Skeletal muscle cell (primary cell): ENCODE measurements at regions not wholly inside any gene's neighbourhood (a gene's known extent, or its start where the extent isn't known, plus 50 kb on each side); places are given as distances from the start of the nearest gene placed in this dataset.
"Not testable (repeated sequence)": the region's sequence is repeated elsewhere in the genome, so short reads cannot be mapped to it uniquely, and the experiment has no call there.

Experiments used
- DNase-seq: peaks from one replicate; pipeline ENCODE4 v3.0.0-alpha.2; 2010; ENCODE audit warnings: low read depth
- H3K4me3 ChIP-seq: 2 replicates; pipeline ENCODE4 v1.5.1; 2011; ENCODE audit warnings: low read depth, mild to moderate bottlenecking, control low read depth, low read length, moderate library complexity

DNA sequence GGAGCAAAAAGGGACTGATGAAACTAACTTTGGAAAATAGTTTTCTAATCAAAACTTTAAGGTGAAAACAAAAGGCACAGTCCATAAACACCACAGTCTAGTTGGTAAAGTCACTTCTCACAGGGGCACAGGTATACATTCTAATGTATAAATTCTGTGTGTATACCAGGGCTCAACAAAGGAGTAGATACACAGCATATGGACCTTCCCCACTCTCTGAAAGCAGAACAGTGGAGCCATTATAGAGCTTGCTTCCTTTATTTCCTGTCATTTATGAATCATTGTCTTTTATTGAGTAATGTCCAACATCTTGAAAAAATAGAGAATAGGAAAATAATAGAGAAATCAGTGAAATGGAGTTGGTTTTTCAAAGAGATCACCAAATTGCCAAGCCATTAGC is 746.5 kb upstream of the CHRM3 start:
- no peak for DNase-seq

DNA sequence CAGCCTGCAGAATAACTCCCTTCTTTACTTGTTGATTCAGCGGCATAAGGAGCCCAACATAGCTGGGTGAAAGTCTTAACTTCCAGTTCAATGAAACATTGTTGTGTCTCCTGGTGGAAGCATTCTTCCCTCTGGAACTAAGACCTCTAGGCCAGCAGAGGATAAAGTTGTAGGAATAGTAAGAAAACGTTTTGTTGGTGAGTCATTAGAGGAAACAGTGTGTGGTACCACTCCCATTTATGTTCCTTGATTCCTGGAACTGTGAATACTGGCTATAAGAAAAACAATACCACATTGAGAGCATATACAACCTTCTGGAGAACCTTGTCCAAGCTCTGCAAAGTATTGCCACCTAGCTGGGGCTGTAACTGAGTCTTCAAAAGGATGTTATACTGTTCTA is 737.4 kb upstream of the ZP4 start:
- no peak for DNase-seq
- no peak overlapping the region for H3K4me3 ChIP-seq

More for the DNA sequence above, 746.5 kb upstream of the CHRM3 start:
- H3K4me3 ChIP-seq: no peak overlapping the region

DNA sequence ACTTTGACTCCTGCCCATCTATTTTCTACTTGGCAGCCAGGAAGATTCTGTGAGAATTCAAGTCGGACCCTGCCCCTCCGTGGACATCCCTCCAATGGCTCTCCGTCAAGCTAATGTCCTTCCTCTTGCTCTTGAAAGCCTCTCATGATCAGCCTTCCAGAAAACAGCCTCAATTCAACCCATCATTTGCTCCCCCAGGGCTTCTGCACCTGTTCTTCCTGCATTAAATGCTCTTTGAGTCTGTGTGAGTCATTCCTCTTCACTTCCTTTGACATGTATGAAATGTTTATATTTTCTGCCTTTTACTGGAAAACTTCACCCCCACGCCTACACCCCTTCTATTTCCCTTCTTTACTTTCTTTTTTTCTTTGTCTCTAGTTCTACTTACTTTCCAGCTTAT is 734.1 kb upstream of the ZP4 start:
- no peak for DNase-seq
- H3K4me3 ChIP-seq: no peak overlapping the region

DNA sequence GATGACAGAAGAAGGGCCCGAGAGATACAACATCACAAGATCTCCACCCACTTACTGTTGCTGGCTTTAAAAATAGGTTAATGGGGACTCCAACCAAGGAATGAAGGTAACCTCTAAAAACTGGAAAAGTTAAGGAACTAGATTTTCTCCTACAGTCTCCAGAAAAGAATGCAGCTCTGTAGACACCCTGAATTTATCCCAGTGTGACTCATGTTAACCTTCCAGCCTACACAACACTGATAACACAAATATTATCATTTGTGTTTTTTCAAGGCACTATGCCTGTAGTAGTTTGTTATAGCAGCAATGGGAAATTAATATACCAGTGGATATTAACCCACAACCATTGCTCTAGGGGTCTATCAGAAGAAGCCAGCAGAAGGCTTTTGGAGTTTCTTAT is 730.7 kb upstream of the ZP4 start:
- no peak for DNase-seq
- no peak overlapping the region for H3K4me3 ChIP-seq

DNA sequence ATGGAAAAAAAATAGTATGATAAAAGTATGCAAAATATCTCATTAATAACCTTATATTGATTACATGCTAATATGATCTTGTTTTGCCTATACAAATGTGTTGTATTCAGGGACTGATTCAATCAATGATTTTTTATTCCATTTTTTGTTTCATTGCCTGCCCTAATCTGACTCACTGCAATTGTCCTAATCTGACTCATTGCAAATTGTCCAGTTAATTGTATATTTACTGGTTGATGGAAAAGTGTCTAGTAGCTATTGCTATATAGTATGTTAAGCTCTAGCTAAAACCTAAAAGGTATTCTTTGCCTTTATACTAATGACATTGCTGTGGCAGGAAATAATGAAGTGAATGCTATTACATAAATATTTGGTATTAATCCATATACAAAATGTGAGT is 728.9 kb upstream of the ZP4 start:
- DNase-seq: no peak
- H3K4me3 ChIP-seq: no peak overlapping the region

DNA sequence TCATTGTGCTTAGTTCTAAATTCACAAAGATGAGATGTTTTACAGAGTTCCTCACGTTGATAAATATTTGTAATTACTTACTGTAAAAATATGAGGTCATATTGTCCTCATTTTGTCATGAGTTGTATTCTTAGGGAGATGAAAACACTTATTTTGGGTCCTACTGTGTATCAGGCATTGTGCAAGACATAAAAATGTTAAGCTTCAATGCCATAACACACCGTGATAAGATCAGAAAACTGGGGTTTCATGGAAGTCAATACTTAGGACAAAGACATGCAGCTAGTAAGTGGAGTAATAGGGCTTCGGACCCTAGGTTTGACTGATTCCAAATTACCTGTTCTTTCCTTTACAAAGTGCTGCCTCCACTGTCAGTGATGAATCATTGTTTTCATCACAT is 720.7 kb upstream of the ZP4 start:
- no peak for DNase-seq
- H3K4me3 ChIP-seq: no peak overlapping the region

DNA sequence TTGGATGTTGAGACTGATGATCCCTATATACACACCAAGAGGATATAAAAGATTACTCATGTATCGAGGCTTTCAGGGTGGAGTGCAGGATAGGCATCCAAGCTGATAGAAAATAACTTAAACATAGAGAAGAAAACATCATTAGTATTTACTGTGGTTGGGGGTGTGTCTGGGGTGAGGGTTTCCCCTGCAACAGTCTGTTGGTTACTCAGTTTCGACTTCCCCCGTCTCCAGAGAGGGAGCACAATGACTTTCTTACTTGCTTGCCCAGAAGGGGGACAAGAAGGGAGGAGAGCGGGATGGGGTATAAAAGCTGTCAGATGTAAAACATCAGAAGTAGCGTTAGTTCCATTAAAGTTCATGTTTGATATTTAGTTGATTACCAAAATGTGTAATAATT is 717.4 kb upstream of the ZP4 start:
- no peak overlapping the region for H3K4me3 ChIP-seq
- no peak for DNase-seq

DNA sequence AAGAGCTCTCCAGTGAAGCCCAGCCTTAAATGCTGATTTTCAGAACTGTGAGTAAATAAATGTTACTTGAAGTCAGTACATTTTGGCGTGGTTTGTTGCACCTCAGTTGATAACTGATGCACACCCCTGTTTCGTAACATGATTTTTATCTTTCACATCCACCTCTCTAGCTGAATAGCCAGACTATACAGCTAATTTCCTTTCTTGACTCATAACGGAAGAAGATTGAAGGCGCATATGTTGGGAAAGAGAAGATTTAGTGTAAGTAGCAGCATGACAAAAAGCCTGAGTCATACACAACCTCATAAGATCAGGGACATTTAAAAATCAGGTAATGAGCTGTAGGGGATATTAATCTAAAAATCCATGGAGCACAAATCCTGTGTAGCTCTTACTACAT is 716.2 kb upstream of the ZP4 start:
- no peak overlapping the region for H3K4me3 ChIP-seq
- DNase-seq: peak; percentile 47

DNA sequence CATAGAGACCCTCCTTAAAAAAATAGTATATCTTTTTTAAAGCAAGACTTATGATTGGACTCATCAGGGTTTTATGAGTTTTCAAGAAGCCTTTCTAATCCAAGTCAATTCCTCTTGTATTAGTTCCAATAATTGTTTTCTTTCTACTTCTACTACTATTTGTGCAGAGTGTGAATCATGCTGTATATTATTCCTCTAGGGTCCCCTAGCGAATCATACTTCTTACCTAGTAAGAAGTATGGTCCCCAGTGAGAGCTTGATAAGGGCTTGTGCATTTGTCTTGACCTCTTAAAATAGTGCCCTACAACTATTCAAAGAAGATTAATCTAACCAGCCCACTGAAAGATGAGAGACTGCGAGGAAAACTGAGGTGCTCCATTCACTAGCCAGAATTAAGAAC is 715.7 kb upstream of the ZP4 start:
- DNase-seq: no peak

DNA sequence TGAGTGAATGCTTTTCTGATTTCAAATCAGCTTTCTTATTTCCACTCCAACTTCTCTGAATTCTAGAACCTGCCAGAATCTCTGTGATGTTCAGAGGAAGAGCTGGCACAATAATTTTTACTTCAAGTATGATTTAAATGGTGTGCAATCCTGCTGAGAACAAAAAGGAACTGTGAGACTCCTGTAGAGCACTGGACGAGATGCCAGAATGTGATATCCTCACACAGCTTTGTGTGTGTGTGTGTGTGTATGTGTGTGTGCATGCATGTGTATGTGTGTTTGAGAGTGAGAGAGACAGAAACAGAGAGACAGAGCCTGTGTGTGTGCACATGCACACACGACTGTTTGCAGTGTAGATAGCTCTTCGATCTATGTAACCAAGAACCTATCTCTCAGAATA is 713.6 kb upstream of the ZP4 start:
- H3K4me3 ChIP-seq: no peak overlapping the region
- DNase-seq: no peak

More for the DNA sequence above, 715.7 kb upstream of the ZP4 start:
- H3K4me3 ChIP-seq: no peak overlapping the region

DNA sequence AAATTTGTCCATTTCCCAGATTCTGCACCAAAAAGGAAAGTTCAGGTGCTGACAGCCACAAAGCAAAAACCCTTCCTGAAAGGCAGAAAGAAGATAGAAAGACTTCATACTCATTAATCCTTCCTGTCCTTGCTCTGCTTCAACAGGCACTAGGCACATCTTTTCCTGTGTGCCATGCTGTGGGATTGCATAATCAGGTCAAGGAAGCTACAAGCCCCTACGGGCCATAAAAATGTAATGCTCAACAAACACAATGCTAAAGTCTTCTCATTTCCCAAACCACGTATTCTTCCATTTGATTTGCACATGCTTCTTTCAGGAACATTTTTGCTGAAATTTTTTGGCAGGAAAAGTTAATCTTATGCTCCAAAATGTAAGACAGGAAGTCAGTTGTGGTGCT is 710.9 kb upstream of the ZP4 start:
- DNase-seq: peak; percentile 19

DNA sequence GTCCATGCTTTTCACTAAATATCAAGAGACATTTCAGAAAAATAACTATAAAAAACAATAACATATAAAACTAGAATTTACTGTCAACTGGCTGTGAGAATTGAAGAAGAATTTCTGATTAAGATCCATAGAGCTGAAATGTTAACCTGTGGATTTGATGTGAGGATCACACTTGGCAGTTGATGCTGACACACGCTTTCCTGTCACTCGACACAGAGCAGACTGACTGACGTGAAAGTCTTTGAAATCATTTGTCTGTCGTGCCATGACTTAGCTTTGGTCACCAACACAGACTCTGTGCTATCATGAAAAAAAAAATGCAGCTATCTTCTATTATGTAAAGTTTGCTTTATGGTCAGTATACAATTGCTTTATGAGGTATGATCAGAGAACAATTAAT is 706.0 kb upstream of the ZP4 start:
- H3K4me3 ChIP-seq: no peak overlapping the region
- no peak for DNase-seq

More for the DNA sequence above, 710.9 kb upstream of the ZP4 start:
- H3K4me3 ChIP-seq: not testable (repeated sequence)

DNA sequence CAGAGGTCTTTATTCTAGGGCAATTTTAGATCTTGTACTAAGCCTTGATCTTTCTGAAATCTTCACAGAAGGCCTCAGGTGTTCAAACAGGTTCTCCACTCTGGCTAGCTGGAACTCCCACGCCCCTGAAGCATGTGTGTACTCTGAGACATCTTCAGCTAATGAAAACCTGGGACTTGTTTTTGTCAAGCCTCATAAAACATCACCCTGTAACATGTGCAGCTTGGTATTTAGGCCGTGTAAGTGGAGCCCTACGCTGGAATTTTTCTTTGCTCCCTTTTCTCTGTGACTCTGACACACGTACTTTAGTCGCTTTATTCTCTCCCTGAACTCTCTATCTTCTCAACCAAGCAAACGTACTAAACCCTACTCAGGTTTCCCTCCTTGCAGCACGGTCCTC is 701.9 kb upstream of the ZP4 start:
- DNase-seq: no peak
- H3K4me3 ChIP-seq: no peak overlapping the region

DNA sequence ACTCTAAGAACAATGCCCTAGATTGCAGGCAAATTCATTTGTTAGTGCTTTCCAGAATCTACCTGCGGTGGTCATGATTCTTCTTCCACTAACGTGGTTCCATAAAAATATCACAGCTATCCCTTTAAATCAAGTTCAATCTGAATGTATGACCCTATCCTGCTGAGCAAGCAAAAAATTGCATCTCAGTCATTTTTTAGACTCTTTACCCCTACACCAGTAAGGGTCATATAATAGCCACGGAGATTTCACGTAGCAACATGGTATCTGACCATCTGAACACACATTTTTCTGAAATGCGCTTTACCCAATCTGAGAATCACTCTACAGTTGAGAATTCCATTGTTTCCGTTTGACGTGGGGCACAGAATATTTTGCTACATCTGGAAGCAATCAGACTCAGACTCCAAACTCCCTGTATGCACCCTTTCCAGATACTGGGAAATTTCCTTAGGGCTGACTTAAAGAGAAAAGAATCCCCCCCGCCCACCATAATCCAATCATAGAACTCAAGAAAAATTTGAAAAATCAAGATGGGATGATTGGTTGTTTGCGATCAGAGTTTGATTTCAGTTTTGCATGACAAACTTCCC is 699.2 kb upstream of the ZP4 start:
- H3K4me3 ChIP-seq: peak overlapping the region; percentile 2
- peak; percentile 81 for DNase-seq

DNA sequence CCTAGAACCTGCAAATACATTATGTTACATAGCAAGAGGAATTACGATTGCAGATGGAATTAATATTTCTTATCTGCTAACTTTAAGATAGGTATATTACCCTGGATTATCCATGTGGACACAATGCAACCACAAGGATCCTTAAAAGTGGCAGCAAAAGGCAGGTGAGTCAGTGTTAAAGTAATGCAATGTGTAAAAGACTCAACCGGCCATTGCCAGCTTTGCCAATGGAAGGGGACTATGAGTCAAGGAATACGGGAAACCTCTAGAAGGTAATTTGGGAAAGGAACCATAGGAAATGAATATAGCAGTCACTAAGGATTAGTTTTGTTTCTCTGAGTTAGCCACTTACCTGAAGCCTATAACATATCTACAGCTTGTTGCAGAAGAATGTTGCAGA is 692.1 kb upstream of the ZP4 start:
- no peak for DNase-seq
- no peak overlapping the region for H3K4me3 ChIP-seq

DNA sequence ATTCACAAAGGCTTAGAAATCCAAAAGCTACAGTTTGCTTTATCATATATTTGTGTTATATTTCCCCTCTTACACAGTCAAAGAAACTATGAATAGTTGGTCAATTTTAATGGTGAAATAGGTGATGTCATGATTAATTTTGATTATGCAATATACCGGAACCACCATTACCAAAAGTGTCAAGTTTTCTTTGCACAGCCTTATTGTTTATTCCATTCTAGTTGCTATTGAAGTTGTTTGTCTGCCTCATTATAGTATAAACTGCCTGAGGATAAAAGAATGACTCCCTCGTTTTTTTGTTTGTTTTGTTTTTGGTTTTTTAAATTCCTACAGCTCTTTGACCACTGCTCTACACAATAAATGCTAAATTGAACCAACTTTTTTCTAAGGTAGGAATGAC is 690.6 kb upstream of the ZP4 start:
- no peak for DNase-seq
- no peak overlapping the region for H3K4me3 ChIP-seq

DNA sequence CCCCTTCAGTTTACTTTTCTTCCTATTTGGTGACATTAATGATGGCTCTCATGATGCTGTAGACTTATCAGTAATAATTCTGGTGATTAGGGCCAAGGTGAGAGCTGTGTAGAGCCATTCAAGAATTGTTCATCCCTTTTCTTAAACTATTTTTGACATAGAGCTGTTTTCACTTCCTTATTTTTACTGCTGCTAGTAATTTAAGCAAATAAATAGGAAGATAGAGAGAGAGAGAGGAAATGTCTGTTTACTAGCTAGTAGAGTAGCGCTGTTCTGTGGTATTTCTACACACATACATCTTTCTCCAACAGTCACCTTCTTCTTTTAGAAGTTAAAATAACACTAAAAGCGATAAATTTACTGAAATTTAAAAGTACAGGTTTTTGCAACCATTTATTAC is 678.0 kb upstream of the ZP4 start:
- H3K4me3 ChIP-seq: no peak overlapping the region
- DNase-seq: no peak

DNA sequence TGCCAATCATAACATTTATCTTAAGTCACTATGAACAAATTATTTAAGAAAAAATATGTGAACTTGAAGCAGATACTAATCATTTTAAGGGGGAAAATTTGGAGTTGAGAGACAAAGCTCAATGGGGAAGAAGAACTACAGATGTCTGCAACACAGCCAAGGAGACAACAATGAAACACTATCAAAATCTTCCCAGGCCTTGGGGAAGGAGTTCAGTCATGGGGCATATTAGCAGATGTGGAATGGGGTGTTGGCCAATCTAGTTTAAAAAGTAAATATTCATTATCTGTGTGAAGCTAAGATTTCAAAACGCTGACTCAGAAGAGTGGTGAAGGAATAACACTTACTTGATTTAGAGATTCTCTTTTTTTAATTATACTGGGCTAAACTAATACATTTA is 671.6 kb upstream of the ZP4 start:
- H3K4me3 ChIP-seq: no peak overlapping the region
- peak; percentile 28 for DNase-seq

DNA sequence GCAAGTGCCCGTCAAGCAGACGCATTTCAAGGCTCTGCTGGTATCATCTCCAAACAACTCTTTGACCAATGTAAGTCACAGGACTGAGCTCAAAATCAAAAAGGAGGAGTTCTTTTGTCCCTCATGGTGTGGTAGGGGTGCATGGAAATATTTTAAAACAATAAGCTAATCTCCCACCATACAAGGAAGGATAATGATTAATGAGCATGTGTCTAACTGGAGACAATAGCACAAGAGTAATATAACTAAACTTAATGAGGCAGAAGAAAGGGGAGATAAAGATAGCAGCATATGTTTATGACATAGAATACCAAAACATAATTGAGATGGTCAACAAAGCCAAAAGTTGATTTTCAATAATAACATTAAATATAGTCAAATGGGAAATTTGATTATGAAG is 668.0 kb upstream of the ZP4 start:
- no peak for DNase-seq
- no peak overlapping the region for H3K4me3 ChIP-seq

DNA sequence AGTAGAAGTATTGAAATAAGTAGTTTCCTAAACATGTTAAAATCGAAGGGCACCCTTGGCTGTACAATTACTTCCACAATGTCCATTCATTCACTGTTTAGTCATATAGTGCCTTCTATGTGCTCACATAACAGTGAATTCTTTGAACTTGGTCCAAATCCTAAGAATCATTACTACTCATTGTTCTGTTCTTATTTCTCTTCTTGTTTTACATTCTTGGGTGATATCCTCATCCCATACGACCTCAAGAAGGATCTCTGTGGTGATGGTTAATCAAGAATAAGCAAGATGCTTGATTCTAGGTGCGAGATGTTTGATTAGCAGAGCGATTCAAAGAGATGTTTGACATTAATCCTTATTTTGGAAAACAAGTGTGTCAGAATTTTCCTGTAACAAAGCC is 667.4 kb upstream of the ZP4 start:
- DNase-seq: peak; percentile 69
- no peak overlapping the region for H3K4me3 ChIP-seq

DNA sequence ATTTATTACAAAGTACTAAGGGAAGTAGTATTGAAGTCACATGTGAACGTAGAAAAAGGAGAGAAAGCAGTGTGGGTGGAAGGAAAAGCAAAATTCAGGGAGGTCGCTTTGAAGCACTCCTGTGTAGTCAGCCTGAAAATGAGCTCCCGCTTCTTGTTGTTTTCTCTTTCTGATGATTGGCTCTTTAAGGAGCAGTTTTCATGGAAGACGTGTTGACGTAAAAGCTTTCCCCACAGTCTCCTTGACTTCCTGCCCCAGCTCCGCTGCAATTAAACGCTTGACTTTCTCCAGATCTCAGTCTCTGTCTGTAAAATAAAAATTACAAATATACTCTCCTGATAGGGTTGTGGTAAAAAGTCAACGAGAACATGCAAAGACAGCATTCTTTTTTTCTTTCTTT is 661.5 kb upstream of the ZP4 start:
- no peak overlapping the region for H3K4me3 ChIP-seq
- no peak for DNase-seq

DNA sequence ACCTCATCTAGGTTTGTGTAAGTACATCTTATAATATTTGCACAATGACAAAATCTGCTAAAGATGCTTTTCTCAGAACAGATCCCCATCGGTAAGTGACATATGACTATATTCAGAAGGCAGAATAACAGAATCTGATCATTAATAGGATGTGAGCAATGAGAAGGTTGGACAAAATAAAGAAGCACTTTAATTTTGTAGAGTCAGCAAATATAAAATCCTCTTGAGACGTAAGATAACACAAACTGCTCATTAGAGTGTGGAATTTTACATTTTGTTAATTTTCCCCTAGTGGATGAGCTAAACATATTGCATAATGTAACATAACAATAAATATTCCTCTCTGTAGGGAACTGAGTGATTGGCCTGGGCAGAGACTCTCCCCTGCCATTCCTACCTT is 658.4 kb upstream of the ZP4 start:
- no peak for DNase-seq
- no peak overlapping the region for H3K4me3 ChIP-seq
